ENCODE measurements at regions not wholly inside any gene's neighbourhood (a gene's known extent, or its start where the extent isn't known, plus 50 kb on each side); places are given as distances from the start of the nearest gene placed in this dataset.

- no peak for TF ChIP-seq CTCF (IDR thresholded peaks at IDR 0.05; ENCODE audit: control insufficient read depth, extremely low read depth, insufficient read depth)
- no peak for DNase-seq (ENCODE audit: low read depth)
- no peak overlapping the region for H3K4me3 ChIP-seq (ENCODE audit: low read depth, low read length)
These were observed 102.8 kb downstream of the IRX5 start for GRCh38 chr16:55033225-55034156.

DNA sequence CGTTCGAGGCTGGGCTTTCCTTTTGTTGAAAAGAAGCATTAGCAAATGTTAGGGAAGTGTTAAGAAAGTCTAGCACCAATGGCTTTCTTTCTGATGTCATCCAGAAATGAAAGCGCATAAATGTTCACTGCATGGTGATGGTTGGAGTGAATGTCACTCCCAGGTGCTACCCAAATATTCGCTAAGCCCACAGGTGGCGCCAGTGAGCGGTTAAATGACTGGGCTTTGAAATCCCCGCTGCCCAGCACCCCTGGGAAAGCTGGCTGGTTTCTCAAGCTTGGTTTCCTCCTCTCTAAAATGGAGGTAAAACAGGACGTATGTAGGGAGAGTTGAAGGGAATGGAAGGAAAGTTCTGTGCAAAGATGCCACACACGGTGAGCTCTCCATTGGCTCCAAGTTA is 104.4 kb downstream of the IRX5 start:
- DNase-seq (ENCODE audit: low read depth) = no peak
- no peak overlapping the region for H3K4me3 ChIP-seq (ENCODE audit: low read depth, low read length)
- TF ChIP-seq CTCF (IDR thresholded peaks at IDR 0.05; ENCODE audit: control insufficient read depth, extremely low read depth, insufficient read depth) = peak; percentile 70

DNA sequence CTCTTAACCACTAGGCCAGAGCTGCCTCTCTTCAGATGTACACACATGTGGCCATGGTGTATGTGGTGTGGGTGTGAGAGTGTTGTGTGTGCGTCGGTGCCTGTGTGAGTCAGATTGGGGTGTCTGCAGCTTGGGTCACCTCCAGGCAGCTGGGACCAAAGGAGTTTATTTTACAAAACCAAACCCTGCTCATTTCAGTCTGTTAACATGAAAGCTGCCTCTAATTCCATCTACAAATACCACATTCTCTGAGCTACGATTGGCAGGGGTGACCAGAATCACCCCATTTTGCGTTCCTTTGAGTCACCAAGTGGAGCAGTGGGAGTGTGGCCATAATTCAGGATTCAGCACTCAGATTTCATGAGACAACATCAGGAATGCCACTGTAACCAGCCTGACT is 105.3 kb downstream of the IRX5 start:
- no peak for DNase-seq (ENCODE audit: low read depth)
- TF ChIP-seq CTCF (IDR thresholded peaks at IDR 0.05; ENCODE audit: control insufficient read depth, extremely low read depth, insufficient read depth) = no peak
- H3K4me3 ChIP-seq (ENCODE audit: low read depth, low read length) = no peak overlapping the region

GRCh38 chr16:55036371-55036821 is 105.7 kb downstream of the IRX5 start:
- DNase-seq (ENCODE audit: low read depth) = no peak
- H3K4me3 ChIP-seq (ENCODE audit: low read depth, low read length) = no peak overlapping the region
- TF ChIP-seq CTCF (IDR thresholded peaks at IDR 0.05; ENCODE audit: control insufficient read depth, extremely low read depth, insufficient read depth) = no peak

DNA sequence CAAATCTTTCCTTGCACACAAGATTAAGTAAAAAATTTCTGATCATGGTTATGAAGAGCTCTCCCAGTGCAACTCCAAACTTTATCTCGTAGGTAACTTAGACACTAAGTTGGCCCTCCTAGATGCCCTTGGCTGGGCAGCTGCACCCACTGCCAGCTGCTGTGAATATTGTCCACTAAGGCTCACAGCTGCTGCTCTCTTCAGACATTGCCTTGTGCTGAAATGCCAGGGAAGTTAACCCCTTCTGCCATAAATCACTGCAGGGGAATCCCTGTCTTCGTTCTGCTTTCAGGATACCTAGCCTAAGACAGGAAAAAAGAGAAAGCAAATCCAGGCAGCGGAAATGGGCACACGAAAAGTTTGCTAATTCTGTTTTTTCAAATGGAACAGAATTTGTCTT is 106.4 kb downstream of the IRX5 start:
- no peak for DNase-seq (ENCODE audit: low read depth)
- no peak overlapping the region for H3K4me3 ChIP-seq (ENCODE audit: low read depth, low read length)
- no peak for TF ChIP-seq CTCF (IDR thresholded peaks at IDR 0.05; ENCODE audit: control insufficient read depth, extremely low read depth, insufficient read depth)

GRCh38 chr16:55037966-55038365 is 107.3 kb downstream of the IRX5 start:
- no peak overlapping the region for H3K4me3 ChIP-seq (ENCODE audit: low read depth, low read length)
- no peak for TF ChIP-seq CTCF (IDR thresholded peaks at IDR 0.05; ENCODE audit: control insufficient read depth, extremely low read depth, insufficient read depth)
- DNase-seq (ENCODE audit: low read depth) = no peak

Data from LNCaP clone FGC (cell line).